Loucy (cell line): ENCODE measurements at regions not wholly inside any gene's neighbourhood (a gene's known extent, or its start where the extent isn't known, plus 50 kb on each side); places are given as distances from the start of the nearest gene placed in this dataset.

Experiments used
- CTCF ChIP-seq: fragments of 200-600 bp; sonication (generic); conservative IDR thresholded peaks from 2 replicates; pipeline ENCODE4 v1.5.1; 2014; ENCODE audit warnings: mild to moderate bottlenecking, antibody characterized with exemption, low read length
- EZH2phosphoT487 ChIP-seq: fragments of 200-600 bp; IDR thresholded peaks from 2 replicates; pipeline ENCODE4 v1.6.1; 2018; ENCODE audit warnings: antibody characterized with exemption, mild to moderate bottlenecking, moderate library complexity, borderline replicate concordance

- TF ChIP-seq CTCF: no peak
- TF ChIP-seq EZH2phosphoT487: no peak
These were observed 303.0 kb upstream of the AJAP1 start for GRCh38 chr1:4351453-4351852.
